ENCODE measurements at regions not wholly inside any gene's neighbourhood (a gene's known extent, or its start where the extent isn't known, plus 50 kb on each side); places are given as distances from the start of the nearest gene placed in this dataset.

DNA sequence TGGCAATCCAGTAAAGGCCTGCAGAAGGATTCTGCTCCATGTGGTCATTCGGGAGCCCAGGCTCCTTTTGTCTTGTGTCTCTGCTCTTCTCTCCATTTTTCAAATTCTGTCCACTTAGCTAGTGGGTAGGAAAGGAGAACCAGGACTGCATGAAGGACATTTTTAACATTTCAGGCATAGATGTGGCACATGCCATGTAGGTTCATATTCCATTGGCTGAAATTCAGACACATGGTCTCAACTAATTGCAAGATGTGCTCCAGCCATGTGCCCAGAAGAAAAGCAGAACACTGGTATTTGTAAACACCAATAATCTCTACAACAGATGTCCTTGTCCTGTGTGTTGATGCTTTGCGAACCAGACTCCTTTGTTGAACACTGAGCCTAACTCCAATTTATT, 85.2 kb upstream of the WLS start:
- TF ChIP-seq POLR2A (IDR thresholded peaks at IDR 0.05) (no peak), CTCF (IDR thresholded peaks at IDR 0.05) (no peak), POLR2AphosphoS5 (IDR thresholded peaks at IDR 0.05) (no peak)

All from prostate gland (tissue), 2 donors.